ENCODE measurements at regions not wholly inside any gene's neighbourhood (a gene's known extent, or its start where the extent isn't known, plus 50 kb on each side); places are given as distances from the start of the nearest gene placed in this dataset.

- no peak for DNase-seq (ENCODE audit: low read depth in 3 of 3, low spot score in 1 of 3)
These were observed 144.2 kb downstream of the DACT1 start for GRCh38 chr14:58782011-58782410.

GRCh38 chr14:58783792-58784511, 146.2 kb downstream of the DACT1 start:
- no peak for DNase-seq (ENCODE audit: low read depth in 3 of 3, low spot score in 1 of 3)

DNA sequence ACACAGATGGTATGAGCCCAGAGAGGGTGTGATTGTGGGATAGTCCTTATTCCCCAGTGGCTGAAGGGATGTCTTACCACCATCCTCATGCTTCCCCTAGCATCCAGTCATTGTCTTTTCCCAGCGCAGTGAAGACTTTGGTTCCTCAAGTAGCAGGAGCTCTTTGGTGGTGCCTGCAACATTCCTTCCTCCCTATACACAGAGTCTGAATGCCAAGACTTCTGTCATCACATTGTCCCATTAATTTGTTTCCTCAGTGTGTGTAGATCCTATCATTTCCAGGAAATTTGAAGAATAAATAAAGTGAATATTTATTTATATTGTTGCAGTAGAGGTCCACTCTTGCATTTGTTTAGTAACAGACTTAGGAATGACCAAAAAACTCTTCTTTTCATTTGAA, 147.2 kb downstream of the DACT1 start:
- no peak for DNase-seq (ENCODE audit: low read depth in 3 of 3, low spot score in 1 of 3)

DNA sequence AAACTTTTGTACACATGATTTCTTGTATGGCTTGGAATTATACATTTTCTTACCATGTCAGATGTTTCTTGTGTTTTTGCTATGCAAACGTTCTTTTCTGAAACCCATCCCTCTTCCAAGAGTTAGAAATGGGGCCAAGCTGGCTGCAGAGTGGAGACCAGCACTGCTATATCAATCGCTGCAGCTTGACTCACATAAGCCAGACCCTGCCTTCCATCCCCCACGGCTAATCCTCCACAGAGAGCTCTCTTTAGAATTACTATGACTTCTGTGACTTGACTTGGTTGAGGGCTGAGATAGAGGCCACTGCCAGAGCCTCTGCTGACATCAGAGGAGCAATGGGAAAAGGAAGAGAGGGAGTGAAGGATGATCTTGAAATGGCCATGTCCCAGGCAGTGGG, 147.9 kb downstream of the DACT1 start:
- no peak for DNase-seq (ENCODE audit: low read depth in 3 of 3, low spot score in 1 of 3)

GRCh38 chr14:58787592-58787991, 149.8 kb downstream of the DACT1 start:
- DNase-seq (ENCODE audit: low read depth in 3 of 3, low spot score in 1 of 3) = no peak

DNA sequence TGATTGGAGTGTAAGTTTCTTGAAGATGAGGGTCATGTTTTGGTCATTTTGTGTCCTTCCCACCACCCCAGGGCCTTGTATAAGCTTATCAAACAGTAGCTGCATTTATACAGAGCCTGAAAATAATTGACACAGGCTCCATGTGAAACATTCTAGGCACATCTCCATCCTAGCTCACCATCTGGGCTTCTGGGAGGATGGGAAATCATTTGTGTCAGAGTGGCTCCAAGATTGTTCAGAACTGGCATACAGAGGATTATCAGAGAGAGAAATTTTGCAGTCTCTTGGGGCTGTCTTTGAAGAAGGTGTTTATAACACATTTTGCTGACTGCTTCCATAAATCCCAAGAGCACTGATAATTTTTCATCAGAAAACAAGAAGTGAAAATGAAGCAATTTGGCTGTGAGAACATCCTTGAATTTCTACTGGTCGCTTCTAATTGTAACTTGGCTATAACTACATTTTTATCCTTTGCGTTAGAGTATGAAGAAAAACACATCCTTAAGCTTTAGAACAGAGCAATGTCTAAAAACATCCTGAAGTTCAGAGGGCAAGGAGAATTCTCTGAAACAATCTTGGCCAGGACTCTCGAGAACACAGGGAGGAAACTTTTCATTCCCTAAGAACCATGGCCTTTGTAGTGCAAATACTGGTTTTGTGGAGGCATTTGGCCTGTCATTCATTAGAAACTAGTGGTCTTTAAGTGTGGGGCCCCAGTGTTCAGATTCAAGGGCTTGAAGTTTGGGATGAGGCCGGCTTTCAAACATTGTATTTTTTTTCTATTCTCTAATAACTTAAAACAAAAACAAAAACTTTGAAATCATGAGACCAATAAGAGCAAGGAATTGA, 151.1 kb downstream of the DACT1 start:
- DNase-seq (ENCODE audit: low read depth in 3 of 3, low spot score in 1 of 3) = no peak

GRCh38 chr14:58789736-58790135, 152.0 kb downstream of the DACT1 start:
- DNase-seq (ENCODE audit: low read depth in 3 of 3, low spot score in 1 of 3) = no peak

- DNase-seq (ENCODE audit: low read depth in 3 of 3, low spot score in 1 of 3) = no peak
These were observed 154.7 kb downstream of the DACT1 start for GRCh38 chr14:58792416-58792815.

DNA sequence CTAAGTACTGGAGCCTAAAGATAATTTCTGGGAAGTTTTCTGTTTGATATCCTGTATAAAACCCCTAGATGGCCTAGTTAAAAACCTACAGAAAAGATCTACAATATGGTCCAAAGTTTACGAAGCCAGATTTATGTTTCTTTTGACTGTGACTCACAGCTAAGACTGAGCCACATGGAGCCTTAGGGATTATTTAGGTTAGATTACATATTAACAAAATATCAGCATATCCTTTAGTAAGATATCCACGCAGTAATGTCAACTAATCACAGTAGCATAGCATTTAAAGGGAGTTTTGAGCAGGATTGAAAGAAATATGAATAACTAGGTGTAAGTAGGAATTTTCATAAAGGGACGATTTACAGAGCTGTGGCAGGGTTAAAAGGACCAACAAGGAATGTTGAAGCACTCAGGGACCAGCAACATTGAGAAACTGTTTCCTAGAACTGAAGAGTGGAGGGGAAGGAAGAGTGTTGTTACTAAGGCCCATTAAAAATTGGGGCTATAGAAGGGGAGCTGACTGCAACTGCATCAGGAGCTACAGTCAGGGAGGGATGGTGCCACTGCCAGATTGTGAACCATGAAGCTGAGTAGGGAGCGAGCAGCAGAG, 155.5 kb downstream of the DACT1 start:
- DNase-seq (ENCODE audit: low read depth in 3 of 3, low spot score in 1 of 3) = no peak

DNA sequence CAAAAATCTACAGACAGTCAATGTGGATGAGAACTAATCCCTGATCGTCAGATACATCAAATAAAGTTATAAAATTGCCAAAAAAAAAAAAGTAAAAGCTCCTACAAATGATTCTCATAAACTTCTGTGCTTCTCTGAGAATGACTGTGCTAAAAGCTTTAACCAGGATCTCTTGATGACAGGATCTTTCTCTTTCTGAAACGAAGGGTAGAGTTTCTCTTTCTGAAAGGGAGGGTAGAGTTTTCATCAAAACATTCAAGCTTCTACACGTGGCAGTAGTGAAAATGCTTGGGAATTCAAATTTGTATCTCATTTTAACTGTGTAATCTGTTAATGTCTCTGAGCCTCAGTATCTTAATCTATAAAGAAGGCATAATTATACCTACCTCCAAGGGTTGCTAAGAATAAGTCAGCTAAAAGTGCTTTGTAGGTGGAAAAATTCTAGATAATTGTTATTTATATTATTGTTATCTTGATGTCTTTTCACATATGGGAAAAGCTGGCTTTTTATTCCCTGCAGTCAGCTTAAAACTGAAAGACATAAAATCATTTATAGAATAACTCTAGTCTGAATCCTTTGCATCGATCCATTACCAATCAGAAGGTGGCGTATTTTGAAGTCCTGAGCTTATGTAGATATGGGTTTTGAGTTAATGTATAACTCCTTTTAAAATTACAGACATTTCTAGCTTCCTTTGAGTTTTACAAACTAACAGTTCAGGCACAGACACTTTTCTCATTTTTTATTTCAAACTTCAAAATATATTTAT, 157.4 kb downstream of the DACT1 start:
- DNase-seq (ENCODE audit: low read depth in 3 of 3, low spot score in 1 of 3) = no peak

DNA sequence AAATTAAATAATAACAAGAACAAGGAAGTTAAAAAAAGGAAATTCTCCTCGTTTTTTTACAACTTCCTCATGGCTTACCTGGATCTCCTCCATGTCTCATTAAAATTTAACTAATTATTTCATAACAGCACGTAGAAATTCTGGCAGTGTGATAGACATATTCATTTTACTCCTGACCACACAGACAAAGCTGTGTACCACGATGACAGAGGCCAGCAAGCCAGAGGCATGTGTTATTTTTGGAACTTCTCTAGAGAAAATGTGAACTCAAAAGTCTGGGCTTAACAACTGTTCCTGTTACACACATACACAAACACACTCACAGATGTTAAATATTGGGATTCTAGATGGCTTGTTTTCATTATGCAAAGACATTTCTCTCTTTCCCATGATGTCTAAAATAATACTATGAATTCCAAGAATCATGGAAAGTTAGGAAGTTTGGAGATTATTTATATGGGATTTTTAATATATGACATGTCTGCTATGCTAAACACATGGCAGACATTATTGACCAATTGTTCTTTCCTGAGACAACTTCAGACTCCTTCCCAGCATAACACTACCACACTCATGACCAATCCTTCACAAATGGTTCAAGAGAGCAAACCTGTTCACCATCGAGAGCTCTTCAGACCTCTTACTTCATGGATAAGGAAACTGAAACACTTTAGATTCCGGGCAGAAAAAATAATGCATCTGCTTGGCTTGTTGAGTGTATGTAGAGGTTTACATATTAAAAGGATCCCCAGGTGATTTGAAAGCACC, 158.7 kb downstream of the DACT1 start:
- DNase-seq (ENCODE audit: low read depth in 3 of 3, low spot score in 1 of 3) = no peak

- DNase-seq (ENCODE audit: low read depth in 3 of 3, low spot score in 1 of 3) = no peak
These were observed 159.3 kb downstream of the DACT1 start for GRCh38 chr14:58797010-58797429.

DNA sequence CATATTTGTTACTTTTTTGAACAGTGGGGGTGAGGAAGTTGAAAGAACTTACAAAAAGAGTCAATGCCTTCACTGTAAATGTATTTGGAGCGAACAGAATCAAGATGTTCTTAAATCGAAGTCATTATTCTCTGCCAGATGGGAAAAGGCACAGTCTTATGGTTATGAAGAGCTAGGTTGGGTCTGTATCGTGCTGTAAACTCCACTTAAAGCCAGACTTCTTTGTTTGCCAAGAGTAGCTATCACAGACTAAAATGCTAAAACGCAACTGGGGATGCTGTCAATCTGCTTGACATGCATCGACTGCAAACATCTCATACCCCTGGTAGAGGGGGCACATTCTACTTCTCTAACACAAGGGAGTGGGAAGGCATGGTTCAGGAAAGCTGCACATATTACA, 160.4 kb downstream of the DACT1 start:
- no peak for DNase-seq (ENCODE audit: low read depth in 3 of 3, low spot score in 1 of 3)

DNA sequence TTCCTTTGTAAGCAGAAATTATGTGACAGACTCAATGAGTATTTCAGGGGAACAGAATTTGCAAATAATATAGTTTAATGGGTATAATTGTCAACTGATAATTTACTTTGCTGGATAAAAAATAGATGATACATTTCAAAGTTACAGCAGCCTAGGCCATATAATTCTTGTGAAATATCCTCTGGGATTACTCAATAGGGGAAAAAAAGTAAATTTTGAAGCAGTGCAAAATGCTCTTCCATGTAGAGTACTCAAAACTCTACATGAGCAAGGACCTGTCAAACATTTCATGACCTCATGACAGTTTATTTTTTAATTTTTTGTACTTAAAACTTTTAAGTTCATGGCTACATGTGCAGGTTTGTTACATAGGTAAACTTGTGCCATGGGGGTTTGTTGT, 163.3 kb downstream of the DACT1 start:
- no peak for DNase-seq (ENCODE audit: low read depth in 3 of 3, low spot score in 1 of 3)

- no peak for DNase-seq (ENCODE audit: low read depth in 3 of 3, low spot score in 1 of 3)
These were observed 167.3 kb downstream of the DACT1 start for GRCh38 chr14:58805057-58805456.

- no peak for DNase-seq (ENCODE audit: low read depth in 3 of 3, low spot score in 1 of 3)
These were observed 168.0 kb downstream of the DACT1 start for GRCh38 chr14:58805605-58806409.

DNA sequence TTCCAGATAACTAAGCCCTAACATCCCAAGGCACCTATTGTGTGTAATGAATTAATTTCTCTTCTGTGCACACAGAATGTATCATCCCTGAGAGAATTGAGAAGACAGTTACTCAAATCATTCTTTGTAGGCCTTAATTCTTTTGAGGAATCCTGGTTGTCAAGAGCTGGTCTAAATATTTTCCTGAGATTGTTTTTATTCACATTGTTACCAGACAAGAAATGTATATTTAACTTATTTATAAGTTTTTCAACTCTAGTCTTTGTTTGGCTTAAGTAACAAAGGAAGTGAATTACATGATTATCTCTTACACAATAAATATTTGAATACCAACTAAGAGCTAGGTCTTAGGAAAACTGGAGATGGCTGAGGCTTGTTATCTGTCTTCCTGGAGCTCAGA, 169.4 kb downstream of the DACT1 start:
- no peak for DNase-seq (ENCODE audit: low read depth in 3 of 3, low spot score in 1 of 3)

- no peak for DNase-seq (ENCODE audit: low read depth in 3 of 3, low spot score in 1 of 3)
These were observed 171.1 kb downstream of the DACT1 start for GRCh38 chr14:58808828-58809227.

DNA sequence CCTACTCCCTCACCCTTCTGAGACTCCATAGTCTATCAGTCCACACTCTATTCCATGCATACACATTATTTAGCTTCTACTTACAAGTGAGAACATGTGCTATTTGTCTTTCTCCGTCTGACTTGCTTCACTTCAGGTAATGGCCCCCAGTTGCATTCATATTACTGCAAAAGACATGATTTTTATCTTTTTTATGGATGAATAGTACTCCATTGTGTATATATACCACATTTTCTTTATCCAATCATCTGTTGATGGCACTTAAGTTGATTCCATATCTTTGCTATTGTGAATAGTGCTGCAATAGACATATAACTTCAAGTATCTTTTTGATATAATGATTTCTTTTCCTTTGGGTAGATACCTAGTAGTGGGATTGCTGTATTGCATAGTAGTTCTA, 171.8 kb downstream of the DACT1 start:
- DNase-seq (ENCODE audit: low read depth in 3 of 3, low spot score in 1 of 3) = no peak

Measured in stimulated activated CD4-positive, alpha-beta T cell treated with anti-CD3 and anti-CD28 coated beads, TNF-alpha, amount 100 ng/mL, for 1 hour (primary cell).